Prostate gland (tissue), 2 donors: ENCODE measurements at regions not wholly inside any gene's neighbourhood (a gene's known extent, or its start where the extent isn't known, plus 50 kb on each side); places are given as distances from the start of the nearest gene placed in this dataset.

ENCODE experiments used
- DNase-seq: peaks from one replicate; pipeline ENCODE4 v3.0.0-alpha.2; 2019; ENCODE audit warnings: low spot score
- H3K27ac ChIP-seq, 2 donors: fragments of 200-600 bp; sonication (generic); 2 replicates each; pipeline ENCODE4 v1.5.1; 2017 to 2019
- H3K27me3 ChIP-seq: fragments of 200-600 bp; sonication (generic); replicated peaks from 2 replicates; pipeline ENCODE4 v1.5.1; 2019; ENCODE audit not compliant: insufficient read depth
- H3K36me3 ChIP-seq, 2 donors: fragments of 200-600 bp; sonication (generic); 1 replicate in 1 of 2; 2 replicates in 1 of 2; pipeline versions ENCODE4 v1.5.1 to v1.8.1; 2017 to 2019
- H3K4me1 ChIP-seq: fragments of 200-600 bp; sonication (generic); replicated peaks from 2 replicates; pipeline ENCODE4 v1.5.1; 2019
- H3K4me3 ChIP-seq, 2 donors: fragments of 200-600 bp; sonication (generic); 2 replicates each; pipeline ENCODE4 v1.5.1; 2017 to 2019
- H3K9me3 ChIP-seq: fragments of 200-600 bp; sonication (generic); 2 replicates; pipeline ENCODE4 v1.5.1; 2017
- POLR2A ChIP-seq: fragments of 450-650 bp; IDR thresholded peaks from one replicate; pipeline ENCODE4 v1.6.1; 2016; ENCODE audit warnings: antibody characterized with exemption, mild to moderate bottlenecking
- POLR2AphosphoS5 ChIP-seq: sonication (generic); formaldehyde crosslinking; IDR thresholded peaks from one replicate; pipeline ENCODE4 v1.6.1; 2017; ENCODE audit warnings: antibody characterized with exemption
- WGBS: methylation state at CpG from one replicate; pipeline ENCODE4 v1.1.5; 2018; 5-methylcytosine and 5-hydroxymethylcytosine counted together
- intact Hi-C: fragments of 100-400 bp; cut with DNase I; formaldehyde crosslinking; loops from one replicate; pipeline ENCODE4 v1.14.2; 2022
- TF ChIP-seq, protein P1 (sequence below), 4 experiments: fragments of 200-600 bp in 2 of 4; fragments of 450-650 bp in 2 of 4; sonication (generic) in 2 of 4; IDR thresholded peaks; 1 replicate in 3 of 4; 2 replicates in 1 of 4; pipeline ENCODE4 v1.5.1; 2016 to 2019; ENCODE audit warnings: antibody characterized with exemption in 4 of 4, mild to moderate bottlenecking in 2 of 4, moderate library complexity in 2 of 4

- TF ChIP-seq, protein P1, sequence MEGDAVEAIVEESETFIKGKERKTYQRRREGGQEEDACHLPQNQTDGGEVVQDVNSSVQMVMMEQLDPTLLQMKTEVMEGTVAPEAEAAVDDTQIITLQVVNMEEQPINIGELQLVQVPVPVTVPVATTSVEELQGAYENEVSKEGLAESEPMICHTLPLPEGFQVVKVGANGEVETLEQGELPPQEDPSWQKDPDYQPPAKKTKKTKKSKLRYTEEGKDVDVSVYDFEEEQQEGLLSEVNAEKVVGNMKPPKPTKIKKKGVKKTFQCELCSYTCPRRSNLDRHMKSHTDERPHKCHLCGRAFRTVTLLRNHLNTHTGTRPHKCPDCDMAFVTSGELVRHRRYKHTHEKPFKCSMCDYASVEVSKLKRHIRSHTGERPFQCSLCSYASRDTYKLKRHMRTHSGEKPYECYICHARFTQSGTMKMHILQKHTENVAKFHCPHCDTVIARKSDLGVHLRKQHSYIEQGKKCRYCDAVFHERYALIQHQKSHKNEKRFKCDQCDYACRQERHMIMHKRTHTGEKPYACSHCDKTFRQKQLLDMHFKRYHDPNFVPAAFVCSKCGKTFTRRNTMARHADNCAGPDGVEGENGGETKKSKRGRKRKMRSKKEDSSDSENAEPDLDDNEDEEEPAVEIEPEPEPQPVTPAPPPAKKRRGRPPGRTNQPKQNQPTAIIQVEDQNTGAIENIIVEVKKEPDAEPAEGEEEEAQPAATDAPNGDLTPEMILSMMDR (IDR thresholded peaks at IDR 0.05): no peak
- no peak for TF ChIP-seq POLR2A
- TF ChIP-seq POLR2AphosphoS5: no peak
- H3K9me3 ChIP-seq: no peaks in the 10 kb centered on the region
- no peak overlapping the region for H3K4me3 ChIP-seq
- H3K36me3 ChIP-seq: no peaks in the 10 kb centered on the region
- no peaks in the 10 kb centered on the region for H3K4me1 ChIP-seq
- WGBS: 69% methylated on average over 5 of the region's 5 CpGs
- H3K27ac ChIP-seq: no peak overlapping the region
- intact Hi-C loops: no loop called here
- H3K27me3 ChIP-seq: no peaks in the 10 kb centered on the region
- DNase-seq: no peak
These were observed 379.0 kb upstream of the RPS23 start for GRCh38 chr5:82657033-82657699.

GRCh38 chr5:82656341-82656761, 378.2 kb upstream of the RPS23 start:
- Histone ChIP-seq H3K9me3 (no peaks in the 10 kb centered on the region), H3K27ac (no peak overlapping the region), H3K27me3 (no peaks in the 10 kb centered on the region), H3K4me3 (no peak overlapping the region), H3K36me3 (no peaks in the 10 kb centered on the region), H3K4me1 (no peaks in the 10 kb centered on the region)
- no peak for DNase-seq
- WGBS: 6% methylated on average over 2 of the region's 2 CpGs
- TF ChIP-seq, protein P1 (IDR thresholded peaks at IDR 0.05): no peak
- TF ChIP-seq POLR2AphosphoS5 (no peak), POLR2A (no peak)
- intact Hi-C loops: no loop called here

GRCh38 chr5:82655078-82655477, 376.9 kb upstream of the RPS23 start:
- WGBS: 63% methylated on average over 7 of the region's 7 CpGs
- Histone ChIP-seq H3K4me1 (no peaks in the 10 kb centered on the region), H3K4me3 (no peak overlapping the region), H3K9me3 (no peaks in the 10 kb centered on the region), H3K27ac (no peak overlapping the region), H3K27me3 (no peaks in the 10 kb centered on the region), H3K36me3 (no peaks in the 10 kb centered on the region)
- intact Hi-C loops: no loop called here
- DNase-seq: no peak
- TF ChIP-seq POLR2A: no peak
- TF ChIP-seq, protein P1 (IDR thresholded peaks at IDR 0.05): no peak
- no peak for TF ChIP-seq POLR2AphosphoS5

DNA sequence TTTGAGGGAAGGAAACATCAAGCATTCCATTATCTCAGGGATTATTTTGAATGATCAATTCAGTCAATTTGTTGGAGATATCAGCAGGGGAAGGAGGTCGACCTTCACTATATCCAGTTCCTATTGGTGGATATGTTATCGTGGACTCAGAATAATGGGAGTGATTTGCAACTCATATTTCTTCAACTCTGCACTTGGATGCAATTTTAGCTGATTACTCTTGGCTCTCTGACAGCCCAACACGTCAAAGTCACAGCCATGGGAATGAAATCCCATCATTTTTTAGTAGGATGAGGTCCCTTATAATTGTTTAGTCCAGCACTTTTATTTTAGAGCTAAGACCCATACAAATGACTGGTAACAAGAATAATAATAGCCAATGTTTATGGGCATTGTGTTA, 371.8 kb upstream of the RPS23 start:
- Histone ChIP-seq H3K27ac (no peak overlapping the region), H3K36me3 (no peaks in the 10 kb centered on the region), H3K4me1 (no peaks in the 10 kb centered on the region), H3K9me3 (no peaks in the 10 kb centered on the region), H3K4me3 (no peak overlapping the region), H3K27me3 (no peaks in the 10 kb centered on the region)
- intact Hi-C loops: no loop called here
- WGBS: 85% methylated on average over 3 of the region's 3 CpGs
- TF ChIP-seq, protein P1 (IDR thresholded peaks at IDR 0.05): no peak
- TF ChIP-seq POLR2AphosphoS5: no peak
- no peak for TF ChIP-seq POLR2A
- DNase-seq: no peak

- WGBS: 96% methylated on average over 4 of the region's 4 CpGs
- Histone ChIP-seq H3K4me3 (no peak overlapping the region), H3K27ac (no peak overlapping the region), H3K27me3 (no peaks in the 10 kb centered on the region), H3K4me1 (no peaks in the 10 kb centered on the region), H3K36me3 (no peaks in the 10 kb centered on the region), H3K9me3 (no peaks in the 10 kb centered on the region)
- intact Hi-C loops: loop anchor here (5.0 kb wide), 1 partner anchor 918 kb away; no protein-coding TSS in a partner anchor
- TF ChIP-seq POLR2AphosphoS5: no peak
- no peak for TF ChIP-seq POLR2A
- TF ChIP-seq, protein P1 (IDR thresholded peaks at IDR 0.05): no peak
- DNase-seq: no peak
These were observed 366.6 kb upstream of the RPS23 start for GRCh38 chr5:82644766-82645165.
